Urinary bladder (tissue), 3 donors: ENCODE measurements at regions not wholly inside any gene's neighbourhood (a gene's known extent, or its start where the extent isn't known, plus 50 kb on each side); places are given as distances from the start of the nearest gene placed in this dataset.
"Not testable (repeated sequence)": the region's sequence is repeated elsewhere in the genome, so short reads cannot be mapped to it uniquely, and the experiment has no call there.

ENCODE experiments used
- DNase-seq: peaks from one replicate; pipeline ENCODE4 v3.0.0-alpha.2; 2015; ENCODE audit errors: extremely low spot score
- H3K27ac ChIP-seq: one replicate; pipeline ENCODE4 v1.5.1; 2013; ENCODE audit warnings: low read depth, mild to moderate bottlenecking, moderate library complexity
- H3K36me3 ChIP-seq: one replicate; pipeline ENCODE4 v1.6.1; 2013; ENCODE audit warnings: mild to moderate bottlenecking, moderate library complexity; ENCODE audit not compliant: insufficient read depth
- H3K4me1 ChIP-seq: one replicate; pipeline ENCODE4 v1.6.1; 2013; ENCODE audit warnings: mild to moderate bottlenecking, moderate library complexity; ENCODE audit not compliant: insufficient read depth
- H3K4me3 ChIP-seq: one replicate; pipeline ENCODE4 v1.5.1; 2013; ENCODE audit warnings: low read depth, low read length
- WGBS: extraction: QIAGEN DNeasy Blood & Tissue Kit; methylation state at CpG from one replicate; pipeline ENCODE4 v1.1.7; 2013; 5-methylcytosine and 5-hydroxymethylcytosine counted together
- donor health status: healthy with polysubstance abuse.
- donor health status: healthy.

- Histone ChIP-seq H3K36me3 (no peaks in the 10 kb centered on the region), H3K4me3 (no peak overlapping the region), H3K4me1 (no peaks in the 10 kb centered on the region), H3K27ac (no peak overlapping the region)
- DNase-seq: no peak
- 73% methylated on average over 3 of the region's 3 CpGs for WGBS
Observed at GRCh38 chr12:33832900-33833299, 189.4 kb upstream of the ALG10 start.

- WGBS: 85% methylated on average over 1 of the region's 1 CpG
- H3K27ac ChIP-seq: no peak overlapping the region
- H3K4me3 ChIP-seq: no peak overlapping the region
- no peaks in the 10 kb centered on the region for H3K4me1 ChIP-seq
- no peaks in the 10 kb centered on the region for H3K36me3 ChIP-seq
- DNase-seq: no peak
Observed at GRCh38 chr12:33834672-33835071, 187.6 kb upstream of the ALG10 start.

GRCh38 chr12:33876618-33877017 lies 145.7 kb upstream of the ALG10 start:
- DNase-seq: no peak
- 94% methylated on average over 1 of the region's 1 CpG for WGBS
- H3K27ac ChIP-seq: no peak overlapping the region
- H3K36me3 ChIP-seq: no peaks in the 10 kb centered on the region
- H3K4me3 ChIP-seq: no peak overlapping the region
- H3K4me1 ChIP-seq: no peaks in the 10 kb centered on the region

GRCh38 chr12:33892425-33892824 lies 129.9 kb upstream of the ALG10 start:
- DNase-seq: no peak
- H3K4me1 ChIP-seq: no peaks in the 10 kb centered on the region
- H3K4me3 ChIP-seq: no peak overlapping the region
- H3K27ac ChIP-seq: no peak overlapping the region
- 78% methylated on average over 3 of the region's 3 CpGs for WGBS
- H3K36me3 ChIP-seq: no peaks in the 10 kb centered on the region

GRCh38 chr12:33920460-33920859 lies 101.8 kb upstream of the ALG10 start:
- WGBS: 88% methylated on average over 5 of the region's 5 CpGs
- H3K4me3 ChIP-seq, H3K36me3 ChIP-seq, H3K27ac ChIP-seq, H3K4me1 ChIP-seq, DNase-seq: not testable (repeated sequence)

- Histone ChIP-seq H3K4me3 (no peak overlapping the region), H3K36me3 (no peaks in the 10 kb centered on the region), H3K27ac (no peak overlapping the region), H3K4me1 (no peaks in the 10 kb centered on the region)
- no peak for DNase-seq
- WGBS: 82% methylated on average over 3 of the region's 3 CpGs
Observed at GRCh38 chr12:33926095-33926494, 96.2 kb upstream of the ALG10 start.

GRCh38 chr12:33937669-33938068 lies 84.6 kb upstream of the ALG10 start:
- DNase-seq, H3K36me3 ChIP-seq, H3K4me1 ChIP-seq, H3K27ac ChIP-seq, H3K4me3 ChIP-seq: not testable (repeated sequence)
- 78% methylated on average over 1 of the region's 1 CpG for WGBS

GRCh38 chr12:33942172-33942571 lies 80.1 kb upstream of the ALG10 start:
- no peaks in the 10 kb centered on the region for H3K4me1 ChIP-seq
- H3K27ac ChIP-seq: no peak overlapping the region
- 73% methylated on average over 3 of the region's 3 CpGs for WGBS
- H3K36me3 ChIP-seq: no peaks in the 10 kb centered on the region
- no peak for DNase-seq
- no peak overlapping the region for H3K4me3 ChIP-seq

GRCh38 chr12:33944703-33945437 lies 77.4 kb upstream of the ALG10 start:
- no peak overlapping the region for H3K27ac ChIP-seq
- no peaks in the 10 kb centered on the region for H3K36me3 ChIP-seq
- H3K4me1 ChIP-seq: no peaks in the 10 kb centered on the region
- WGBS: 81% methylated on average over 3 of the region's 3 CpGs
- no peak overlapping the region for H3K4me3 ChIP-seq
- DNase-seq: no peak

GRCh38 chr12:33945438-33945784 lies 76.9 kb upstream of the ALG10 start:
- no peak overlapping the region for H3K4me3 ChIP-seq
- 71% methylated on average over 6 of the region's 6 CpGs for WGBS
- DNase-seq: no peak
- H3K36me3 ChIP-seq: no peaks in the 10 kb centered on the region
- H3K27ac ChIP-seq: no peak overlapping the region
- no peaks in the 10 kb centered on the region for H3K4me1 ChIP-seq

GRCh38 chr12:33966219-33966618 lies 56.1 kb upstream of the ALG10 start:
- H3K4me1 ChIP-seq, H3K27ac ChIP-seq, DNase-seq, H3K4me3 ChIP-seq, H3K36me3 ChIP-seq: not testable (repeated sequence)
- 91% methylated on average over 7 of the region's 7 CpGs for WGBS

GRCh38 chr12:33967760-33968159 lies 54.5 kb upstream of the ALG10 start:
- H3K27ac ChIP-seq: no peak overlapping the region
- H3K4me1 ChIP-seq: no peaks in the 10 kb centered on the region
- no peak overlapping the region for H3K4me3 ChIP-seq
- no peaks in the 10 kb centered on the region for H3K36me3 ChIP-seq
- 66% methylated on average over 1 of the region's 1 CpG for WGBS
- no peak for DNase-seq
